HG03460 (cell line): ENCODE measurements at regions not wholly inside any gene's neighbourhood (a gene's known extent, or its start where the extent isn't known, plus 50 kb on each side); places are given as distances from the start of the nearest gene placed in this dataset.

Source experiments
- ATAC-seq: cut with Tn5 transposase; IDR thresholded peaks from one replicate; pipeline ENCODE4 v1.9.1; 2021; ENCODE audit not compliant: unreplicated experiment

GRCh38 chr2:145190031-145190703, 670.2 kb upstream of the ZEB2 start:
- ATAC-seq = no peak

GRCh38 chr2:145186303-145186702, 666.4 kb upstream of the ZEB2 start:
- no peak for ATAC-seq

GRCh38 chr2:145185696-145186095, 665.8 kb upstream of the ZEB2 start:
- ATAC-seq = no peak

- ATAC-seq = no peak
These were observed 665.1 kb upstream of the ZEB2 start for GRCh38 chr2:145184741-145185651.

- no peak for ATAC-seq
These were observed 649.4 kb upstream of the ZEB2 start for GRCh38 chr2:145169285-145169684.

GRCh38 chr2:145168091-145168490, 648.2 kb upstream of the ZEB2 start:
- no peak for ATAC-seq

- ATAC-seq = no peak
These were observed 646.9 kb upstream of the ZEB2 start for GRCh38 chr2:145166731-145167302.

- no peak for ATAC-seq
These were observed 641.7 kb upstream of the ZEB2 start for GRCh38 chr2:145161656-145162055.

GRCh38 chr2:145160855-145161254, 640.9 kb upstream of the ZEB2 start:
- no peak for ATAC-seq

- ATAC-seq = no peak
These were observed 639.8 kb upstream of the ZEB2 start for GRCh38 chr2:145159676-145160075.

GRCh38 chr2:145157741-145158591, 638.0 kb upstream of the ZEB2 start:
- no peak for ATAC-seq

- ATAC-seq = no peak
These were observed 637.2 kb upstream of the ZEB2 start for GRCh38 chr2:145157036-145157675.

GRCh38 chr2:145156199-145156598, 636.3 kb upstream of the ZEB2 start:
- ATAC-seq = no peak

- ATAC-seq = no peak
These were observed 635.3 kb upstream of the ZEB2 start for GRCh38 chr2:145155196-145155595.

GRCh38 chr2:145154731-145155130, 634.8 kb upstream of the ZEB2 start:
- ATAC-seq = no peak

- no peak for ATAC-seq
These were observed 626.8 kb upstream of the ZEB2 start for GRCh38 chr2:145146691-145147090.

GRCh38 chr2:145144131-145144728, 624.3 kb upstream of the ZEB2 start:
- ATAC-seq = no peak

GRCh38 chr2:145141981-145142380, 622.1 kb upstream of the ZEB2 start:
- no peak for ATAC-seq

GRCh38 chr2:145140658-145141057, 620.7 kb upstream of the ZEB2 start:
- no peak for ATAC-seq

GRCh38 chr2:145138626-145139025, 618.7 kb upstream of the ZEB2 start:
- no peak for ATAC-seq
